A673 (cell line): ENCODE measurements at regions not wholly inside any gene's neighbourhood (a gene's known extent, or its start where the extent isn't known, plus 50 kb on each side); places are given as distances from the start of the nearest gene placed in this dataset.
"Not testable (repeated sequence)": the region's sequence is repeated elsewhere in the genome, so short reads cannot be mapped to it uniquely, and the experiment has no call there.

ENCODE experiments used
- BruUV-seq: library from RNA; stranded (reverse); fragments of 400-500 nt; replicated peaks from 2 replicates; lab custom pipeline; 2021; lab: Mats Ljungman, UMichigan
- CTCF ChIA-PET: fragments of 300-600 bp; sonication (Branson Sonifier 250); formaldehyde crosslinking; loops from one replicate; lab custom pipeline; 2022; ENCODE audit warnings: antibody characterized with exemption; lab: Charles Lee
- POLR2A ChIA-PET: fragments of 300-600 bp; sonication (Branson Sonifier 250); formaldehyde crosslinking; loops from one replicate; lab custom pipeline; 2022; ENCODE audit warnings: antibody characterized with exemption; ENCODE audit not compliant: low non-redundant PET; lab: Charles Lee
- DNase-seq: peaks from one replicate; pipeline ENCODE4 v3.0.0-alpha.2; 2015; ENCODE audit warnings: low spot score
- H3K27ac ChIP-seq: fragments of 200-600 bp; sonication (generic); 2 replicates; pipeline ENCODE4 v1.5.1; 2016; ENCODE audit warnings: mixed run types, low read depth, mild to moderate bottlenecking, mixed read lengths, antibody characterized with exemption, low read length; ENCODE audit not compliant: poor library complexity, severe bottlenecking
- H3K27me3 ChIP-seq: fragments of 200-600 bp; sonication (generic); replicated peaks from 2 replicates; pipeline ENCODE4 v1.6.1; 2017; ENCODE audit warnings: mixed run types, low read depth, mild to moderate bottlenecking, mixed read lengths, antibody characterized with exemption, low read length; ENCODE audit not compliant: insufficient read depth, poor library complexity
- H3K36me3 ChIP-seq: fragments of 200-600 bp; sonication (generic); 2 replicates; pipeline ENCODE4 v1.6.1; 2016; ENCODE audit warnings: mixed run types, mild to moderate bottlenecking, mixed read lengths, antibody characterized with exemption, low read length; ENCODE audit not compliant: insufficient read depth, poor library complexity, severe bottlenecking
- H3K4me1 ChIP-seq: fragments of 200-600 bp; sonication (generic); 2 replicates; pipeline ENCODE4 v1.6.1; 2017; ENCODE audit warnings: mixed run types, mild to moderate bottlenecking, mixed read lengths, antibody characterized with exemption, low read length; ENCODE audit not compliant: insufficient read depth, poor library complexity, severe bottlenecking
- H3K4me3 ChIP-seq: fragments of 200-600 bp; sonication (generic); 2 replicates; pipeline ENCODE4 v1.5.1; 2016; ENCODE audit warnings: low read depth, mixed run types, mild to moderate bottlenecking, mixed read lengths, low read length; ENCODE audit not compliant: poor library complexity, severe bottlenecking
- H3K9me3 ChIP-seq: fragments of 200-600 bp; sonication (generic); 2 replicates; pipeline ENCODE4 v1.6.1; 2016; ENCODE audit warnings: mixed run types, low read depth, mild to moderate bottlenecking, mixed read lengths, antibody characterized with exemption, low read length; ENCODE audit not compliant: poor library complexity, severe bottlenecking
- EZH2 ChIP-seq: fragments of 200-600 bp; sonication (generic); IDR thresholded peaks from 2 replicates; pipeline ENCODE4 v1.6.1; 2017; ENCODE audit warnings: borderline replicate concordance, low read depth, mild to moderate bottlenecking, mixed read lengths, antibody characterized with exemption, low read length; ENCODE audit not compliant: poor library complexity, severe bottlenecking
- intact Hi-C: fragments of 100-400 bp; cut with micrococcal nuclease; formaldehyde crosslinking; loops from one replicate; pipeline ENCODE4 v1.10.0; 2022; ENCODE audit not compliant: unreplicated experiment
- TF ChIP-seq, protein P1 (sequence below): fragments of 300-800, 200-600 bp; sonication (generic); conservative IDR thresholded peaks from 2 replicates; pipeline ENCODE4 v1.5.1; 2017; ENCODE audit warnings: low read depth, mild to moderate bottlenecking, antibody characterized with exemption, low read length, moderate library complexity, mixed read lengths

DNA sequence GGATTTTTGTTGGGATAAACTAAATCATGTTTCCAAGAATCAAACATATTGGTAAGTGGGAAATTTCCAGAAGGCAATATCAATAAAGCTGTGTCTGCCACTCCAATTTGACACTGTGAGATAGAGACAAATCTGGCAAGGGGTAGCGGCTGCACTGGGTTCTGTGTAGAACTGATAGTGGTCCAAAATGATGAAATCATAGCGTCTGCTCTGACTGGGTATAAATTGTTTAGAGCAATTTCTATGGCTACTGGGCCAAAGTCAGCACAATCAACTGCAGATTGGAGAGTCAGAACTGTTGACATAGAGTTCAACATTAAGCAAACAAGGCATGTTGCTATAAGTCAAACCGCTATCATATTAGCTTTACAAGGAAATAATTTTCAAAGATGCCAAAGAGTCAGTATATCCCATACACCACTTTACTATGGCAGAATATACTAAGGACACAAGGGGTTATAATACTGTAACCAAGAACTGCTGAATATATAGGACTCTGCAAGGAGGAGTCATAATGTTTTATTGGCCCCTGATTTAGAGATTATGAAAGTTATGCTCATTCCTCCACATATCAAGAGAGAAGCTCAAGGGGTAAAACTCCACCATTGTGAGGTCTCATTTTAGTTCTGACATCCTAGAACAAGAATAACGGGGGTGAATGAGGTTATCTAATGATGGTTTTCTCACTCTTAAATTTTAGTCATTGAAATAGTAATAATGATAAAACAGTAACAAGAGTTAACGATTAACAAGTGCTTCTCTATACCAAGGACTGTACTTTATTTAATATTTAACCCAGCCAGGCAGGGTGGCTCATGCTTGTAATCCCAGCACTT is 309.7 kb upstream of the GADL1 start:
- H3K9me3 ChIP-seq = no peaks in the 10 kb centered on the region
- POLR2A ChIA-PET = no interaction called here

DNA sequence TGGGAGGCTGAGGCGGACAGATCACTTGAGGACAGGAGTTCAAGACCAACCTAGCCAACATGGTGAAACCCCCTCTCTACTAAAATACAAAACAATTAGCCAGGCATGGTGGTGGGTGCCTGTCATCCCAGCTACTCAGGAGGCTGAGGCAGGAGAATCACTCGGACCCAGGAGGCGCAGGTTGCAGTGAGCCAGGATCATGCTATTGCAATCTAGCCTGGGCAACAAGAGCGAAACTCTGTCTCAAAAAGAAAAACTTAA is 310.3 kb upstream of the GADL1 start:
- POLR2A ChIA-PET, H3K27ac ChIP-seq, H3K4me3 ChIP-seq, H3K36me3 ChIP-seq, H3K9me3 ChIP-seq, intact Hi-C loops, H3K4me1 ChIP-seq, DNase-seq, H3K27me3 ChIP-seq, BruUV-seq, CTCF ChIA-PET: not testable (repeated sequence)

More for the DNA sequence above, 309.7 kb upstream of the GADL1 start:
- intact Hi-C loops = no loop called here
- Histone ChIP-seq H3K4me3 (no peak overlapping the region), H3K27ac (no peak overlapping the region), H3K36me3 (no peaks in the 10 kb centered on the region), H3K27me3 (no peaks in the 10 kb centered on the region), H3K4me1 (no peaks in the 10 kb centered on the region)
- CTCF ChIA-PET = no interaction called here
- DNase-seq = no peak
- TF ChIP-seq, protein P1, sequence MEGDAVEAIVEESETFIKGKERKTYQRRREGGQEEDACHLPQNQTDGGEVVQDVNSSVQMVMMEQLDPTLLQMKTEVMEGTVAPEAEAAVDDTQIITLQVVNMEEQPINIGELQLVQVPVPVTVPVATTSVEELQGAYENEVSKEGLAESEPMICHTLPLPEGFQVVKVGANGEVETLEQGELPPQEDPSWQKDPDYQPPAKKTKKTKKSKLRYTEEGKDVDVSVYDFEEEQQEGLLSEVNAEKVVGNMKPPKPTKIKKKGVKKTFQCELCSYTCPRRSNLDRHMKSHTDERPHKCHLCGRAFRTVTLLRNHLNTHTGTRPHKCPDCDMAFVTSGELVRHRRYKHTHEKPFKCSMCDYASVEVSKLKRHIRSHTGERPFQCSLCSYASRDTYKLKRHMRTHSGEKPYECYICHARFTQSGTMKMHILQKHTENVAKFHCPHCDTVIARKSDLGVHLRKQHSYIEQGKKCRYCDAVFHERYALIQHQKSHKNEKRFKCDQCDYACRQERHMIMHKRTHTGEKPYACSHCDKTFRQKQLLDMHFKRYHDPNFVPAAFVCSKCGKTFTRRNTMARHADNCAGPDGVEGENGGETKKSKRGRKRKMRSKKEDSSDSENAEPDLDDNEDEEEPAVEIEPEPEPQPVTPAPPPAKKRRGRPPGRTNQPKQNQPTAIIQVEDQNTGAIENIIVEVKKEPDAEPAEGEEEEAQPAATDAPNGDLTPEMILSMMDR = no peak
- no peak for TF ChIP-seq EZH2
- BruUV-seq = no TSS peak

DNA sequence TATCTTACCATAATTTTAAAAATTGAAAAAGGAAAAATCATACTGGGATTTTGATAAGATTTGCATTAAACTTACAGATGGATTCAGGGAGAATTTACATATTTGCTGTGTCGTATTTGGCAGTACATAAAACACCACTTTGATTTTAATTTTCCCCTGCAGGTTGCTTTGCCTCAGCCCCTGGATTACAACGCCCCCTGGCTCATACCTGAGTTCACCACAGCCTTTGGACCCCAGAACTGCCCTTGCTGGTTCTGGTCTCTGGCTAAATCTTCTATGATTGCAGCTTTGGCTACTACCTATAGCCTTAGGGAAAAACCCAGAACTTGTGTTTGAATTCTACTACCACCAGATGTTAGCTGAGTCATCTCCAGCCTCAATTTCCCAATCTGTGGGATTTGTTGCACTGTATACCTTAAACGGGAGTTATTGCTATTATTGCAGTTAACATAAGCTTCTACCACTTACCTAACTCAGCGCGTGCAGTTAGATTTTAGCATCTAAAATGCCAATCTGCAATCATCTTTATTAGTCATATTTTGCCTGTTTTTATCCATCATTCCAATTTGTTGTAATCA is 315.7 kb upstream of the GADL1 start:
- POLR2A ChIA-PET = no interaction called here
- H3K9me3 ChIP-seq = no peaks in the 10 kb centered on the region
- no TSS peak for BruUV-seq

More for the DNA sequence above, 315.7 kb upstream of the GADL1 start:
- intact Hi-C loops = no loop called here
- Histone ChIP-seq H3K4me3 (no peak overlapping the region), H3K27ac (no peak overlapping the region), H3K27me3 (no peaks in the 10 kb centered on the region), H3K4me1 (no peaks in the 10 kb centered on the region), H3K36me3 (no peaks in the 10 kb centered on the region)
- no peak for TF ChIP-seq EZH2
- TF ChIP-seq, protein P1 = peak; percentile 40; the same call in 1 of the 2 replicates
- DNase-seq = no peak
- CTCF ChIA-PET = no interaction called here
